OCI-LY1 (cell line): ENCODE measurements at regions not wholly inside any gene's neighbourhood (a gene's known extent, or its start where the extent isn't known, plus 50 kb on each side); places are given as distances from the start of the nearest gene placed in this dataset.

Source experiments
- EZH2 ChIP-seq: fragments of 200-600 bp; sonication (generic), shearing (Covaris generic); IDR thresholded peaks from 2 replicates; pipeline ENCODE4 v1.8.0; 2017; ENCODE audit warnings: borderline replicate concordance, mixed run types, mild to moderate bottlenecking, antibody characterized with exemption, low read length, moderate library complexity, mixed read lengths
- TF ChIP-seq, protein P1 (sequence below): fragments of 200-600 bp; sonication (generic), shearing (Covaris generic); IDR thresholded peaks from 2 replicates; pipeline ENCODE4 v1.5.1; 2017; ENCODE audit warnings: mild to moderate bottlenecking, antibody characterized with exemption, low read length, moderate library complexity, mixed read lengths

DNA sequence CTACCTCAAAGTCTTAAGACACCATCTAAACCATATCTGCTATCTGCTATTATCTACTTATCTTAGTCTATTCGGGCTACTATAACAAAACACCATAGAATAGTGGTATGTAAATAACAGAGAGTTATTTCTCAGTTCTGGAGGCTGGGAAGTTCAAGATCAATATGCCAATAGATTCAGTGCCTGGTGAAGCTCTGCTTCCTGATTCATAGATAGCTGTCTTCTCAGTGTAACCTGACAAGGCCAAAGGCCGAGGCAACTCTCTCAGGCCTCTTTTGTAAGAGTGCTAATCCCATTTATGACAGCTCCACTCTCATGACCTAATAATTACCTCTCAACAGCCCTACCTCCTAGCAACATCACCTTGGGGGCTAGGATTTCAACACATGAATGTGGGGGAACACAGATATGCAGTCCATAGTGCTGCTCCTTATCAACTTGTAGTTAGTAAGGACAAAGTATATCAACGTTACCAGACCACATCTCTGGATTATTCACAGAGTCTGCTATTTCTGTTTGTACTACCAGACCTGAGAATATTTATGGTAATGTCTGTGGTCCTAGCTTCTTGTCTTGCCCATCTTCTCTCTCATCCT is 297.8 kb downstream of the FOXG1 start:
- TF ChIP-seq, protein P1, sequence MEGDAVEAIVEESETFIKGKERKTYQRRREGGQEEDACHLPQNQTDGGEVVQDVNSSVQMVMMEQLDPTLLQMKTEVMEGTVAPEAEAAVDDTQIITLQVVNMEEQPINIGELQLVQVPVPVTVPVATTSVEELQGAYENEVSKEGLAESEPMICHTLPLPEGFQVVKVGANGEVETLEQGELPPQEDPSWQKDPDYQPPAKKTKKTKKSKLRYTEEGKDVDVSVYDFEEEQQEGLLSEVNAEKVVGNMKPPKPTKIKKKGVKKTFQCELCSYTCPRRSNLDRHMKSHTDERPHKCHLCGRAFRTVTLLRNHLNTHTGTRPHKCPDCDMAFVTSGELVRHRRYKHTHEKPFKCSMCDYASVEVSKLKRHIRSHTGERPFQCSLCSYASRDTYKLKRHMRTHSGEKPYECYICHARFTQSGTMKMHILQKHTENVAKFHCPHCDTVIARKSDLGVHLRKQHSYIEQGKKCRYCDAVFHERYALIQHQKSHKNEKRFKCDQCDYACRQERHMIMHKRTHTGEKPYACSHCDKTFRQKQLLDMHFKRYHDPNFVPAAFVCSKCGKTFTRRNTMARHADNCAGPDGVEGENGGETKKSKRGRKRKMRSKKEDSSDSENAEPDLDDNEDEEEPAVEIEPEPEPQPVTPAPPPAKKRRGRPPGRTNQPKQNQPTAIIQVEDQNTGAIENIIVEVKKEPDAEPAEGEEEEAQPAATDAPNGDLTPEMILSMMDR = no peak
- no peak for TF ChIP-seq EZH2
